ENCODE measurements at regions not wholly inside any gene's neighbourhood (a gene's known extent, or its start where the extent isn't known, plus 50 kb on each side); places are given as distances from the start of the nearest gene placed in this dataset.
"Not testable (repeated sequence)": the region's sequence is repeated elsewhere in the genome, so short reads cannot be mapped to it uniquely, and the experiment has no call there.

GRCh38 chr2:102871707-102872106 lies 109.9 kb downstream of the TMEM182 start:
- DNase-seq = no peak

- no peak for DNase-seq
Observed at GRCh38 chr2:102872388-102872787, 110.6 kb downstream of the TMEM182 start.

- DNase-seq = not testable (repeated sequence)
Observed at GRCh38 chr2:102879513-102879912, 117.7 kb downstream of the TMEM182 start.

- no peak for DNase-seq
Observed at GRCh38 chr2:102880731-102881130, 118.9 kb downstream of the TMEM182 start.

- no peak for DNase-seq
Observed at GRCh38 chr2:102886216-102886893, 124.5 kb downstream of the TMEM182 start.

- no peak for DNase-seq
Observed at GRCh38 chr2:102888514-102888913, 126.7 kb downstream of the TMEM182 start.

- no peak for DNase-seq
Observed at GRCh38 chr2:102891296-102891695, 129.5 kb downstream of the TMEM182 start.

- no peak for DNase-seq
Observed at GRCh38 chr2:102892698-102893310, 131.0 kb downstream of the TMEM182 start.

- no peak for DNase-seq
Observed at GRCh38 chr2:102893870-102894269, 132.0 kb downstream of the TMEM182 start.

GRCh38 chr2:102895376-102895775 lies 133.5 kb downstream of the TMEM182 start:
- DNase-seq = no peak

GRCh38 chr2:102909240-102909639 lies 147.4 kb downstream of the TMEM182 start:
- DNase-seq = not testable (repeated sequence)

GRCh38 chr2:102910724-102911123 lies 148.9 kb downstream of the TMEM182 start:
- DNase-seq = no peak

- DNase-seq = no peak
Observed at GRCh38 chr2:102915128-102915527, 153.3 kb downstream of the TMEM182 start.

- DNase-seq = no peak
Observed at GRCh38 chr2:102922321-102922720, 160.5 kb downstream of the TMEM182 start.

GRCh38 chr2:102925003-102925402 lies 163.2 kb downstream of the TMEM182 start:
- DNase-seq = no peak

- no peak for DNase-seq
Observed at GRCh38 chr2:102927854-102928267, 166.0 kb downstream of the TMEM182 start.

GRCh38 chr2:102929721-102930120 lies 167.9 kb downstream of the TMEM182 start:
- DNase-seq = no peak

- DNase-seq = no peak
Observed at GRCh38 chr2:102932501-102932900, 170.7 kb downstream of the TMEM182 start.

- DNase-seq = no peak
Observed at GRCh38 chr2:102939207-102939606, 177.4 kb downstream of the TMEM182 start.

GRCh38 chr2:102940684-102941083 lies 178.9 kb downstream of the TMEM182 start:
- no peak for DNase-seq

GRCh38 chr2:102942107-102942506 lies 180.3 kb downstream of the TMEM182 start:
- DNase-seq = no peak

- no peak for DNase-seq
Observed at GRCh38 chr2:102943251-102943650, 181.4 kb downstream of the TMEM182 start.

- no peak for DNase-seq
Observed at GRCh38 chr2:102950371-102950946, 188.6 kb downstream of the TMEM182 start.

- DNase-seq = no peak
Observed at GRCh38 chr2:102951249-102951648, 189.4 kb downstream of the TMEM182 start.
